ENCODE measurements at regions not wholly inside any gene's neighbourhood (a gene's known extent, or its start where the extent isn't known, plus 50 kb on each side); places are given as distances from the start of the nearest gene placed in this dataset.

DNA sequence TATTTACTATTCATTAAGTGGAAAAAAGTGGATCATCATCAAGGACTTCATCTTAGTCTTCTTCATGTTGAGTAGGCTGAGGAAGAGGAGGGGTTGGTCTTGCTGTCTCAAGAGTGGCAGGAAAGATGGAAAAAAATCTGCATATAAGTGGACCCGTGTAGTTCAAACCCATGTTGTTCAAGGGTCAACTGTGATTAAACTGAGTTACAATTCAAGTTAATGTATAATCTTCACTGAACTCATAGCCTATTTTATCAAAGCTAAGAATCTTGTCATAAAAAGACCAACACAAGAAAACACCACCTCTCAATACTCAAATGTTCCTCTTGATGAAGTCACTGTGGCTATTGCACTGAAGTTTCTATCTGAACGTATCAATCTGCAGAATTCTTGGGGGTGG, 260.2 kb downstream of the FNDC1 start:
- TF ChIP-seq CTCF (IDR thresholded peaks at IDR 0.05) = no peak
- TF ChIP-seq ZFX (IDR thresholded peaks at IDR 0.05; ENCODE audit: borderline replicate concordance) = no peak

All from 22Rv1 (cell line).